ENCODE measurements at regions not wholly inside any gene's neighbourhood (a gene's known extent, or its start where the extent isn't known, plus 50 kb on each side); places are given as distances from the start of the nearest gene placed in this dataset.

DNA sequence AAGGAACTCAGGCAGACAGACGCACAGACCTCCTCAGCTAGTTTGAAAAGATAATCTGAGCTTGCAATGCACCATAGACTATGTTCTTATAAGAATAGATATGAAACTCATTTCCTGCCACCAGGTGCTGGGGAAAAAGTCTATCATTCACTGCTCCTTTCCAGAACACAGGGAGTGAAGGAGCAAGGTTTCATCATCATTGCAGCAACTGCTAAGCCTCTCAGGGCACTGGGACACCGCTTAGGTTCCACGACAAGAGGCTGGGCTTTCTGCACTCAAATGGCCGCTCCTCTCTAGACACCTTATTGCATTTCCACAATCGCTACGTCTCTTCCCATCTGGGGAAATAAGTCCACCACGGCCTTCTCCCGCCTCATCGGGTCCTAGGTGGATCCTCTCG is 418.5 kb upstream of the JARID2 start:
- DNase-seq (ENCODE audit: low spot score) (no peak), ATAC-seq (ENCODE audit: low FRiP score) (no peak)
- TF ChIP-seq, protein P1, sequence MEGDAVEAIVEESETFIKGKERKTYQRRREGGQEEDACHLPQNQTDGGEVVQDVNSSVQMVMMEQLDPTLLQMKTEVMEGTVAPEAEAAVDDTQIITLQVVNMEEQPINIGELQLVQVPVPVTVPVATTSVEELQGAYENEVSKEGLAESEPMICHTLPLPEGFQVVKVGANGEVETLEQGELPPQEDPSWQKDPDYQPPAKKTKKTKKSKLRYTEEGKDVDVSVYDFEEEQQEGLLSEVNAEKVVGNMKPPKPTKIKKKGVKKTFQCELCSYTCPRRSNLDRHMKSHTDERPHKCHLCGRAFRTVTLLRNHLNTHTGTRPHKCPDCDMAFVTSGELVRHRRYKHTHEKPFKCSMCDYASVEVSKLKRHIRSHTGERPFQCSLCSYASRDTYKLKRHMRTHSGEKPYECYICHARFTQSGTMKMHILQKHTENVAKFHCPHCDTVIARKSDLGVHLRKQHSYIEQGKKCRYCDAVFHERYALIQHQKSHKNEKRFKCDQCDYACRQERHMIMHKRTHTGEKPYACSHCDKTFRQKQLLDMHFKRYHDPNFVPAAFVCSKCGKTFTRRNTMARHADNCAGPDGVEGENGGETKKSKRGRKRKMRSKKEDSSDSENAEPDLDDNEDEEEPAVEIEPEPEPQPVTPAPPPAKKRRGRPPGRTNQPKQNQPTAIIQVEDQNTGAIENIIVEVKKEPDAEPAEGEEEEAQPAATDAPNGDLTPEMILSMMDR (IDR thresholded peaks at IDR 0.05) = no peak

DNA sequence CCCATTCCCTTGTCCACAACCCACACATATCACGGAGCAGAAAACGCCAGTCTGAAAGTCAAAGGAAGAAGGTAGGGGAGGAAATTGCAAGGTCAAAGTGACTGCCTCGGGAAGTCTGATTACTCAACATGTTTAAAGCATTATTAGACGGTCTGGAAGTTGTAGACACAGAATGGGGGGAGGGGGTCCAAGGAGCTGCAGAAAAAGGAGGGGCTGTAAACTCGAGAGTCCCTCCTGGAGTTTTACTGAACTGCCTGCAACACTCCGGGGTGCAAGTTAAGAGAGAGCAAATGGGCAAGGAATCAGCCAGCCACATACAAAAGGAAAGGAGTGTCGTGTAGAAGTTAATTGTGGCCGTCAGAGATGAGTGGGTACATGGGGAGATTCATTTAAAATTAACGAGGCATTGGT is 417.7 kb upstream of the JARID2 start:
- ATAC-seq (ENCODE audit: low FRiP score) (no peak), DNase-seq (ENCODE audit: low spot score) (no peak)
- TF ChIP-seq, protein P1 (IDR thresholded peaks at IDR 0.05) = no peak

DNA sequence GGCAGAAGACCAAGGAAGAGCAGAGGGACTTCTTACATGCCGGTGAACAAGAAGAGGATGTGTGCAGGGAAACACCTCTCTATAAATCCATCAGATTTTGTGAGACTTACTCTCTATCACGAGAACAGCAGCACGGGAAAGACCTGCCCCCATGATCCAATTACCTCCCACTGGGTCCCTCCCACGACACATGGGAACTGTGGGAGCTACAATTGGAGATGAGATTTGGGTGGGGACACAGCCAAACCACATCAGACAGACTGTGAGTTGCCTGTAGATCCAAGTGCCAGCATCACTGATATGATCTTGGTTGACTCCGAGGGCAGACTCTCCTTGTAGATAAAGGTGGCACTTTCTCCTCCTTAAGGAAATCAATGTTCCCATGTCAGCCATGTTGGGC is 414.8 kb upstream of the JARID2 start:
- DNase-seq (ENCODE audit: low spot score) = no peak
- ATAC-seq (ENCODE audit: low FRiP score) = no peak
- TF ChIP-seq, protein P1 (IDR thresholded peaks at IDR 0.05) = no peak

DNA sequence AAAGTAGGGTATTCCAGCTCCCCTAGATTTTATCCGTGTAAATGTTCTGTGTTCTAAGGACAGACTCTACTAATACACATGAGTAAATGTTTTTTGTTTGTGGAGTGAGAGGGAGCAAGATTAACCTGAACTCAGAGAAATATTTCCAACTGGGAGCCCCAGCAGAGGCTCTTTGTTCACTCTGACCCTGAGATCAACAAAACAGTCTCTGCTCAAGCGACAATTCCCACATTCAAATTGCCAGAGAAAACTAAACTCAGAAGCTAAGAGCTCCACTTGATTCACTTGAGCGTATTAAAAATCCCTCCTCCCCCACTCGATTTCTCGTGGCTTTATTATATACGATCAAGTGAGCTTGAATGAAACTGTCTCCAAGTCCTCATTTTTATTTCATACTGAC is 413.9 kb upstream of the JARID2 start:
- TF ChIP-seq, protein P1 (IDR thresholded peaks at IDR 0.05) = no peak
- no peak for DNase-seq (ENCODE audit: low spot score)
- ATAC-seq (ENCODE audit: low FRiP score) = no peak

DNA sequence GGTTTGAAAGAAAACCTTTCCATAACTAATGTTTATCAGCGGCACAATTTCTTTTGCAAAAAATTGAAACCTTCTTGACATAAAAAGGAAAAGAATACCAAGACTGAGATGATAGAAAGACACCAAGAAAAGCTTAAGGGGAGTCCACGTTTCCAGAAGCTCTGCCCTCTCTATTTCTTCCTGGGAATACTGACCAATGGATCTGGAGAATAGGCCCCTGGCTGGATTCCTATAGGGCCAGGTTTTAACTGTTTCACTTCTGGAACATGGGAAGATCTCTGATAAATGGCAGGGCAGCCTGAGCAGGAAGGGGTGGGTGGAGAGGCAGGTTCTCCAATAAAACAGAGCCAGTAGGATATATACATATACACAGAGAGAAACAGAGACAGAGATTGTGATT is 413.4 kb upstream of the JARID2 start:
- TF ChIP-seq, protein P1 (IDR thresholded peaks at IDR 0.05) = no peak
- ATAC-seq (ENCODE audit: low FRiP score) (no peak), DNase-seq (ENCODE audit: low spot score) (no peak)

DNA sequence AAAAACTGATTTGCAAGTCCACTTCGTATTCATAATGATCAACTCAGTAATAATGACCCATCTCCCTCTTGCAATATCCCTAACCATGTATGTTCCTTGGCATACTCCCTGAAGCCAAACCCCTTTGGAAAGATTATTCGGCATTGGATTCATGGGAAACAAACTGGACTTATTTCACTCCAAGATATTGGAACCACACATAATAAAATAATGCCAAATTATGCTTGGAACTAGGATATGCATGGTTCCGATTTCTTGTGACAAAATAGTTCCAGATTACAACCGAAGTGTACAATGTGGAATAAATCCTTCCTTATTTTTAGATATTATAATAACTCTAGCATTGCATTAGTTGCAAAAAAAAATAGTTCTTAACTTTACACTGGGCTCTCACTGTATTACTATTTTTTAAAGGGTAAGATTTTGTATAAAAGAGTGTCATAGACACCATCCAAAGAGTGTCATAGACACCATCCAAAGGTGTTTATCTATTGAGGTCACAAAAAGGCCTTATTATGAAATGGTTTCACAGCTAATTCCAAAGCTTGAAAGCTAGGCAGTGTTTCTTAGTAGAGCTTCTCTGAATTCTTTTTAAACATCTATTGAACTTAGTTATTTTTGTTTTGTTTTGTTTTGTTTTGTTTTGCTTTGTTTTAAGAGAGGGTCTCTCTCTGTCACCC is 410.9 kb upstream of the JARID2 start:
- TF ChIP-seq, protein P1 (IDR thresholded peaks at IDR 0.05) = no peak
- ATAC-seq (ENCODE audit: low FRiP score) (no peak), DNase-seq (ENCODE audit: low spot score) (no peak)

DNA sequence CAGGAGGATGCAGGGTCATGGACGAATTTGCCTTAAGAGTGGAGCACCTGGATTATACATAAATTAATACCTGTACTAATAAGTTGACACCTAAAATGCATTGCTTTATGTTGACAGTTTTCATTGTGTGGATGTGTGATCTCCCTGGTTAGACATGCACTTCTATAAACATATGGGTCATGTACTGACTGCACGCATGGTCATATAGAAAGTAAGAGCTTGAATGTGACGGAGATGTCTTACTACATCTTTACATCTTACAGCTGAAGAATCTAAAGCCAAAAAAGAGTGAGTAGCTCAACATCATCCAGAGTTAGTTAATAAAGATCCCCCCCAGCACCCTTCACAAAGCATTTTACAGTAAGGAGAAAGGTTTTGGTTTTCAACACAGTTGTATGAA is 408.4 kb upstream of the JARID2 start:
- DNase-seq (ENCODE audit: low spot score) = no peak
- no peak for ATAC-seq (ENCODE audit: low FRiP score)
- TF ChIP-seq, protein P1 (IDR thresholded peaks at IDR 0.05) = no peak

Measured in omental fat pad (tissue), 3 donors.